GM12878 (cell line): ENCODE measurements at regions not wholly inside any gene's neighbourhood (a gene's known extent, or its start where the extent isn't known, plus 50 kb on each side); places are given as distances from the start of the nearest gene placed in this dataset.

ENCODE experiments used
- BCL11A ChIP-seq: IDR thresholded peaks from 2 replicates; pipeline ENCODE4 v1.6.1; 2011; ENCODE audit warnings: low read depth, low read length
- CBX5 ChIP-seq: sonication (generic); IDR thresholded peaks from 2 replicates; pipeline ENCODE4 v1.6.1; 2016; ENCODE audit warnings: low read depth, moderate library complexity, mild to moderate bottlenecking, inconsistent platforms
- CREB1 ChIP-seq: IDR thresholded peaks from 2 replicates; pipeline ENCODE4 v1.6.1; 2012; ENCODE audit warnings: low read depth, mild to moderate bottlenecking, inconsistent platforms
- CTCF ChIP-seq, 3 experiments: IDR thresholded peaks in 2 of 3; conservative IDR thresholded peaks in 1 of 3; 2 replicates each; pipeline ENCODE4 v1.5.1; 2011; ENCODE audit warnings: low read depth in 3 of 3, low read length in 3 of 3, mild to moderate bottlenecking in 3 of 3, control low read depth in 2 of 3, moderate library complexity in 2 of 3, inconsistent platforms in 1 of 3, mixed read lengths in 1 of 3; ENCODE audit not compliant: control insufficient read depth in 2 of 3, insufficient read depth in 1 of 3; ENCODE audit errors: extremely low read depth in 1 of 3
- ETV6 ChIP-seq, 2 experiments: fragments of 450-650 bp in 1 of 2; IDR thresholded peaks in 1 of 2; conservative IDR thresholded peaks in 1 of 2; 2 replicates each; pipeline ENCODE4 v1.6.1; 2014; ENCODE audit warnings: antibody characterized with exemption in 1 of 2, borderline replicate concordance in 1 of 2, low read depth in 1 of 2, mild to moderate bottlenecking in 1 of 2, moderate library complexity in 1 of 2
- NBN ChIP-seq: fragments of 450-650 bp; IDR thresholded peaks from 2 replicates; pipeline ENCODE4 v1.6.1; 2016
- NR2C1 ChIP-seq: fragments of 450-650 bp; IDR thresholded peaks from 2 replicates; pipeline ENCODE4 v1.6.1; 2017; ENCODE audit warnings: antibody characterized with exemption, mild to moderate bottlenecking, moderate library complexity
- NR2C2 ChIP-seq: IDR thresholded peaks from 2 replicates; pipeline ENCODE4 v1.6.1; 2011; ENCODE audit warnings: borderline replicate concordance, low read depth; ENCODE audit not compliant: control insufficient read depth, insufficient read length
- PKNOX1 ChIP-seq: fragments of 450-650 bp; IDR thresholded peaks from 2 replicates; pipeline ENCODE4 v1.6.1; 2016; ENCODE audit warnings: mild to moderate bottlenecking
- RCOR1 ChIP-seq: conservative IDR thresholded peaks from 2 replicates; pipeline ENCODE4 v1.6.1; 2012; ENCODE audit warnings: low read depth, low read length, improper control_type of control experiment
- SREBF1 ChIP-seq: IDR thresholded peaks from 2 replicates; pipeline ENCODE4 v1.6.1; 2012; ENCODE audit warnings: mild to moderate bottlenecking, low read length
- TF ChIP-seq, protein P1 (sequence below): fragments of 450-650 bp; IDR thresholded peaks from 2 replicates; pipeline ENCODE4 v1.6.1; 2018; ENCODE audit warnings: borderline replicate concordance, mild to moderate bottlenecking; ENCODE audit not compliant: partially characterized antibody

DNA sequence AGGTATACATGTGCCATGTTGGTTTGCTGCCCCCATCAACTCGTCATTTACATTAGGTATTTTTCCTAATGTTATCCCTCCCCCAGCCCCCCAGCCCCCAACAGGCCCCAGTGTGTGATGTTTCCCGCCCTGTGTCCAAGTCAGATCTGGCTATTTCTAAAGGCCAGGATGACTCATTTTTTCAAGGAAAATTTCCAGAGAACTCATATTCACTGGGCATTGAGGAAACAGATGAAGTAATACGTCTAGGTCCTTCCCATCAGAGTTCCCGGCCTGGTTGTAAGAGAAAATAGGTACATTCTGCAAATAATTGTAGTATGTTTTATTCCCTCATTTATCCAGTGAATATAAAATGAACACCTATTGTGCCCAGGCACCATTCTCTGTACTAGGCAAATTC, 345.2 kb downstream of the BCL11B start:
- TF ChIP-seq CTCF (IDR thresholded peaks at IDR 0.05 in 2 of 3, conservative IDR thresholded peaks at IDR 0.05 in 1 of 3; ENCODE audit: control insufficient read depth in 2 of 3, extremely low read depth in 1 of 3, insufficient read depth in 1 of 3, low read depth in 3 of 3, low read length in 3 of 3) (no peak), NR2C1 (no peak), BCL11A (no peak), CBX5 (no peak), SREBF1 (no peak), NR2C2 (no peak), RCOR1 (no peak), PKNOX1 (no peak), NBN (no peak), CREB1 (no peak), ETV6 (conservative IDR thresholded peaks at IDR 0.05 in 1 of 2, IDR thresholded peaks at IDR 0.05 in 1 of 2; ENCODE audit: borderline replicate concordance in 1 of 2, low read depth in 1 of 2) (no peak)
- TF ChIP-seq, protein P1, sequence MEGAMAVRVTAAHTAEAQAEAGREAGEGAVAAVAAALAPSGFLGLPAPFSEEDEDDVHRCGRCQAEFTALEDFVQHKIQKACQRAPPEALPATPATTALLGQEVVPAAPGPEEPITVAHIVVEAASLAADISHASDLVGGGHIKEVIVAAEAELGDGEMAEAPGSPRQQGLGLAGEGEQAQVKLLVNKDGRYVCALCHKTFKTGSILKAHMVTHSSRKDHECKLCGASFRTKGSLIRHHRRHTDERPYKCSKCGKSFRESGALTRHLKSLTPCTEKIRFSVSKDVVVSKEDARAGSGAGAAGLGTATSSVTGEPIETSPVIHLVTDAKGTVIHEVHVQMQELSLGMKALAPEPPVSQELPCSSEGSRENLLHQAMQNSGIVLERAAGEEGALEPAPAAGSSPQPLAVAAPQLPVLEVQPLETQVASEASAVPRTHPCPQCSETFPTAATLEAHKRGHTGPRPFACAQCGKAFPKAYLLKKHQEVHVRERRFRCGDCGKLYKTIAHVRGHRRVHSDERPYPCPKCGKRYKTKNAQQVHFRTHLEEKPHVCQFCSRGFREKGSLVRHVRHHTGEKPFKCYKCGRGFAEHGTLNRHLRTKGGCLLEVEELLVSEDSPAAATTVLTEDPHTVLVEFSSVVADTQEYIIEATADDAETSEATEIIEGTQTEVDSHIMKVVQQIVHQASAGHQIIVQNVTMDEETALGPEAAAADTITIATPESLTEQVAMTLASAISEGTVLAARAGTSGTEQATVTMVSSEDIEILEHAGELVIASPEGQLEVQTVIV = no peak
